ENCODE measurements at regions not wholly inside any gene's neighbourhood (a gene's known extent, or its start where the extent isn't known, plus 50 kb on each side); places are given as distances from the start of the nearest gene placed in this dataset.
"Not testable (repeated sequence)": the region's sequence is repeated elsewhere in the genome, so short reads cannot be mapped to it uniquely, and the experiment has no call there.

- Mint-ChIP-seq H3K4me3 (no peak overlapping the region), H3K9me3 (no peaks in the 10 kb centered on the region), H3K36me3 (ENCODE audit: insufficient read depth) (no peaks in the 10 kb centered on the region), H3K4me1 (ENCODE audit: low read depth in 2 of 2) (no peaks in the 10 kb centered on the region), H3K27ac (no peak overlapping the region), H3K27me3 (peaks cover 43 to 90% of the 10 kb centered on the region in 2 donors)
- ATAC-seq (replicated peaks), result no peak
- no peak for DNase-seq
Measured at GRCh38 chr7:73918926-73919693, 58.2 kb downstream of the TMEM270 start.

DNA sequence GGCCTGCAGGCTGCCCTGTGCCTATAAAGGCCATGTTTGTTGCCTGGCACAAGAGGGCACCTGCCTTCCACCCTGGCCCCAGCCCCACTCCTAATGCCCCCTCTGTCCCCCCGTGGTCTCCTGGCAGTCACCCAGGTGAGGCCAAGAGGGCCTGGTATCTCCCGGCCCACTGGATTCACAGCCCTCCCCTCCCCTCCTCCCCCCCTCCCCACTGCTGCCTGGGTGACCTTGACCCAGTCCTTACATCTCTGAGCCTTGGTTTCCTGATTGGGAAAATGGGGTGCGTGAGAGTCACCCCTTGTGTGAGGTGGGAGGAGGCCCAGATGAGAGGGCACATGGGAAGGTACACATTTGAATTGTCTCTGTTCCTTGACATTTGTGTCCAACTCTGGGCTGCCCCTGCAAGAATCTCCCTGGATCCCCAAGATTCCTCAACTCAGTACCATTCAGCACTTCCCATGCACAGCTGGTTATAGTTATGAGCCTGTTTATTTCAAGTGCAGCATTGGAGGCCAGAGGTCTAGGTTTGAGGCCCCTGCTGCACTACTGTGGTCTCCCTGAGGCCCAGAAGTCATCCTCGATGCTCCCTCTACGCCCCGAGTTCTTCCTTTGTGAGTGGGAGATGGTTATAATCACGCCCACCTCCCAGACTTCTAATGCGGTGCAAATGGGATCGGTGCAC lies 58.9 kb downstream of the TMEM270 start:
- no peak overlapping the region for H3K4me3 Mint-ChIP-seq
- no peaks in the 10 kb centered on the region for H3K9me3 Mint-ChIP-seq
- H3K36me3 Mint-ChIP-seq (ENCODE audit: insufficient read depth), result no peaks in the 10 kb centered on the region
- no peaks in the 10 kb centered on the region for H3K4me1 Mint-ChIP-seq (ENCODE audit: low read depth in 2 of 2)
- DNase-seq (no peak), ATAC-seq (replicated peaks) (no peak)
- H3K27ac Mint-ChIP-seq, result no peak overlapping the region
- peaks cover 44 to 90% of the 10 kb centered on the region in 2 donors for H3K27me3 Mint-ChIP-seq

GRCh38 chr7:73920406-73921134 lies 59.6 kb downstream of the TMEM270 start:
- no peaks in the 10 kb centered on the region for H3K4me1 Mint-ChIP-seq (ENCODE audit: low read depth in 2 of 2)
- H3K9me3 Mint-ChIP-seq, result no peaks in the 10 kb centered on the region
- H3K27me3 Mint-ChIP-seq, result peaks cover 40 to 90% of the 10 kb centered on the region in 2 donors

DNA sequence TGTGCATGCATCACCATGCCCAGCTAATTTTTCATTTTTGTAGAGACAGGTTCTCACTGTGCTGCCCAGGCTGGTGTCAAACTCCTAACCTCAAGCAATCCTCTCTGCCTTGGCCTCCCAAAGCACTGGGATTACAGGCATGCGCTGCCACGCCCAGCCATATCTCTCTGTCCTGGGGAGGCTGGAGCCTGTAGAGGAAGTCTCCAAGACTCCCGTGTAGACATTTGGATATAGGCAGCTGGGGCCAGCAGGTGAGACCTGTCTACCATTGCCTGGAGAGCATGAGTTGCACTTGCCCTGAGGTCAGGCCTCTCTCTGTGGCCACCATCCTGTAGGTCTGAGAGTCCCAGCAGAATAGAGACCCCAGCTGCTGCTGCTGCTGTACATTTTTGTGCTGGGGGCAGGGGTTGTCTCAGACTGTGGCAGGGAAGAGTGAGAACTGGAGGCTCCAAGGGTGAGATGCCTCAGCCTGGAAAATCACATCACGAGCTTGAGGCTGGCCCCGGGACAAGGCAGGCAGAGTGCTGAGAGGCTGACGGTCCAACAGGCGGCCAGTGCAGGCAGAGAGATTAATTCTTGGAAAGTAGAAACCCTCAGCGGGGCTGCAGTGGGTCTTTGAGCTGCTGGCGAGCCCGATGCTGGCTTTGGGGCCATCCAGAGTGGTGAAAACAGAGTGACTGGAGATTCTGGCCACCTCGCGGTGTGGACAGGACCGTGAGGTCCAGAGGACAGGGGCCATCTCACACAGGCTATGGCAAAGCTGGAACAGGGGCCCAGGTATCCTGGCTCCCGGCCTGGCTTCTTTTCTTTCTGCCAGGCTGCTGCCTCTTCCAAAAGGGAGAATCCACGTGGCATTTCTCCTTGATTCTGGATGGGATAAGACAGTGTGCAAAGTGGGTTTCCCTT lies 60.9 kb downstream of the TMEM270 start:
- H3K36me3 Mint-ChIP-seq (ENCODE audit: insufficient read depth), result no peaks in the 10 kb centered on the region
- H3K4me3 Mint-ChIP-seq, result no peak overlapping the region
- H3K9me3 Mint-ChIP-seq, result no peaks in the 10 kb centered on the region
- DNase-seq (no peak), ATAC-seq (replicated peaks) (no peak)
- H3K27ac Mint-ChIP-seq, result no peak overlapping the region
- peaks cover 39 to 79% of the 10 kb centered on the region in 2 donors for H3K27me3 Mint-ChIP-seq
- H3K4me1 Mint-ChIP-seq (ENCODE audit: low read depth in 2 of 2), result no peaks in the 10 kb centered on the region

More at GRCh38 chr7:73920406-73921134, 59.6 kb downstream of the TMEM270 start:
- H3K27ac Mint-ChIP-seq, result no peak overlapping the region
- H3K36me3 Mint-ChIP-seq (ENCODE audit: insufficient read depth), result no peaks in the 10 kb centered on the region
- ATAC-seq (replicated peaks), result no peak
- DNase-seq, result no peak
- no peak overlapping the region for H3K4me3 Mint-ChIP-seq

- H3K4me3 Mint-ChIP-seq; H3K36me3 Mint-ChIP-seq (ENCODE audit: insufficient read depth): not testable (repeated sequence)
- H3K27me3 Mint-ChIP-seq, result peaks cover 40 to 67% of the 10 kb centered on the region in 2 donors
Measured at GRCh38 chr7:73928644-73929043, 67.7 kb downstream of the TMEM270 start.

GRCh38 chr7:73931502-73931901 lies 70.5 kb downstream of the TMEM270 start:
- no peak for DNase-seq
- Mint-ChIP-seq H3K27ac (no peak overlapping the region), H3K4me3 (no peak overlapping the region), H3K4me1 (ENCODE audit: low read depth in 2 of 2) (no peaks in the 10 kb centered on the region), H3K36me3 (ENCODE audit: insufficient read depth) (no peaks in the 10 kb centered on the region), H3K27me3 (peaks cover 34 to 69% of the 10 kb centered on the region in 2 donors), H3K9me3 (no peaks in the 10 kb centered on the region)
- ATAC-seq (replicated peaks), result no peak

More at GRCh38 chr7:73928644-73929043, 67.7 kb downstream of the TMEM270 start:
- DNase-seq; H3K9me3 Mint-ChIP-seq; H3K4me1 Mint-ChIP-seq (ENCODE audit: low read depth in 2 of 2); H3K27ac Mint-ChIP-seq; ATAC-seq (replicated peaks): not testable (repeated sequence)

GRCh38 chr7:73932364-73932763 lies 71.4 kb downstream of the TMEM270 start:
- no peak for DNase-seq
- Mint-ChIP-seq H3K36me3 (ENCODE audit: insufficient read depth) (no peaks in the 10 kb centered on the region), H3K27me3 (peaks cover 34 to 64% of the 10 kb centered on the region in 2 donors), H3K27ac (no peak overlapping the region), H3K9me3 (no peaks in the 10 kb centered on the region), H3K4me3 (no peak overlapping the region), H3K4me1 (ENCODE audit: low read depth in 2 of 2) (no peaks in the 10 kb centered on the region)
- no peak for ATAC-seq (replicated peaks)

GRCh38 chr7:73933091-73933490 lies 72.1 kb downstream of the TMEM270 start:
- no peak overlapping the region for H3K4me3 Mint-ChIP-seq
- DNase-seq (no peak), ATAC-seq (replicated peaks) (no peak)
- H3K36me3 Mint-ChIP-seq (ENCODE audit: insufficient read depth), result no peaks in the 10 kb centered on the region
- H3K27me3 Mint-ChIP-seq, result peaks cover 32 to 56% of the 10 kb centered on the region in 2 donors
- no peaks in the 10 kb centered on the region for H3K4me1 Mint-ChIP-seq (ENCODE audit: low read depth in 2 of 2)
- H3K27ac Mint-ChIP-seq, result no peak overlapping the region
- H3K9me3 Mint-ChIP-seq, result no peaks in the 10 kb centered on the region

DNA sequence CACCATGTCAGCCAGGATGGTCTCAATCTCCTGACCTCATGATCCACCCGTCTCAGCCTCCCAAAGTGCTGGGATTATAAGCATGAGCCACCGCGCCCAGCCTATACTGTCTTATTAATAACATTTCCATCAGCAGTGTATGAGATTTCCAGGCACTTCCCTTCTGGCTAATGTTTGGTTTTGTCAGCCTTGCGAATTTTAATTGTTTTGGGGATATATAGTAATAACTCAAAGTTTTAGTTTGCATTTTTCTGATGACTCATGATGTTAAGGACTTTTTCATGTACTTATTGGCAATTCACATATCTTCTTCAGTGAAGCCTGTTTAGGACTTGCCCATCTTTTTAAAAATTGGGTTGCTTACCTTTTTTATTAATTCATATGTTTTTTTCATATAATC lies 76.0 kb downstream of the TMEM270 start:
- Mint-ChIP-seq H3K4me1 (ENCODE audit: low read depth in 2 of 2) (no peaks in the 10 kb centered on the region), H3K36me3 (ENCODE audit: insufficient read depth) (no peaks in the 10 kb centered on the region), H3K27ac (no peak overlapping the region), H3K4me3 (no peak overlapping the region), H3K9me3 (peaks cover 0 to 4% of the 10 kb centered on the region in 2 donors), H3K27me3 (peaks cover 31 to 49% of the 10 kb centered on the region in 2 donors)
- ATAC-seq (replicated peaks) (no peak), DNase-seq (no peak)

- H3K4me3 Mint-ChIP-seq; H3K9me3 Mint-ChIP-seq; ATAC-seq (replicated peaks); H3K27ac Mint-ChIP-seq; H3K36me3 Mint-ChIP-seq (ENCODE audit: insufficient read depth); DNase-seq; H3K4me1 Mint-ChIP-seq (ENCODE audit: low read depth in 2 of 2): not testable (repeated sequence)
- H3K27me3 Mint-ChIP-seq, result peaks cover 25 to 42% of the 10 kb centered on the region in 2 donors
Measured at GRCh38 chr7:73937650-73938049, 76.7 kb downstream of the TMEM270 start.

- peaks cover 0 to 4% of the 10 kb centered on the region in 2 donors for H3K9me3 Mint-ChIP-seq
- H3K36me3 Mint-ChIP-seq (ENCODE audit: insufficient read depth), result no peaks in the 10 kb centered on the region
- H3K4me1 Mint-ChIP-seq (ENCODE audit: low read depth in 2 of 2), result no peaks in the 10 kb centered on the region
- DNase-seq (no peak), ATAC-seq (replicated peaks) (no peak)
- H3K4me3 Mint-ChIP-seq, result no peak overlapping the region
- peaks cover 22 to 28% of the 10 kb centered on the region in 2 donors for H3K27me3 Mint-ChIP-seq
- H3K27ac Mint-ChIP-seq, result no peak overlapping the region
Measured at GRCh38 chr7:73939528-73939927, 78.6 kb downstream of the TMEM270 start.

GRCh38 chr7:73940701-73941238 lies 79.8 kb downstream of the TMEM270 start:
- Mint-ChIP-seq H3K36me3 (ENCODE audit: insufficient read depth) (no peaks in the 10 kb centered on the region), H3K4me1 (ENCODE audit: low read depth in 2 of 2) (no peaks in the 10 kb centered on the region), H3K27me3 (peaks cover 12 to 18% of the 10 kb centered on the region in 2 donors), H3K4me3 (no peak overlapping the region), H3K9me3 (peaks cover 0 to 4% of the 10 kb centered on the region in 2 donors), H3K27ac (no peak overlapping the region)
- DNase-seq (no peak), ATAC-seq (replicated peaks) (no peak)

Data from effector memory CD8-positive, alpha-beta T cell (primary cell).